NK-92 (cell line): ENCODE measurements at regions not wholly inside any gene's neighbourhood (a gene's known extent, or its start where the extent isn't known, plus 50 kb on each side); places are given as distances from the start of the nearest gene placed in this dataset.

Experiments
- DNase-seq: peaks from one replicate; lab custom pipeline; 2025; ENCODE audit not compliant: unreplicated experiment; lab: John Stamatoyannopoulos, UW

- no peak for DNase-seq
Measured at GRCh38 chr2:128734521-128735295, 416.0 kb upstream of the HS6ST1 start.

GRCh38 chr2:128735296-128735960 lies 416.8 kb upstream of the HS6ST1 start:
- DNase-seq = no peak

- no peak for DNase-seq
Measured at GRCh38 chr2:128736046-128736688, 417.5 kb upstream of the HS6ST1 start.

GRCh38 chr2:128736689-128737545 lies 418.2 kb upstream of the HS6ST1 start:
- no peak for DNase-seq

- DNase-seq = no peak
Measured at GRCh38 chr2:128737546-128737826, 418.8 kb upstream of the HS6ST1 start.

- no peak for DNase-seq
Measured at GRCh38 chr2:128738446-128739110, 419.9 kb upstream of the HS6ST1 start.

GRCh38 chr2:128742467-128742866 lies 423.8 kb upstream of the HS6ST1 start:
- no peak for DNase-seq

- no peak for DNase-seq
Measured at GRCh38 chr2:128745946-128746345, 427.3 kb upstream of the HS6ST1 start.

GRCh38 chr2:128746356-128746755 lies 427.7 kb upstream of the HS6ST1 start:
- no peak for DNase-seq

GRCh38 chr2:128748336-128748735 lies 429.7 kb upstream of the HS6ST1 start:
- no peak for DNase-seq

GRCh38 chr2:128748835-128749605 lies 430.4 kb upstream of the HS6ST1 start:
- DNase-seq = no peak

GRCh38 chr2:128750328-128751165 lies 431.9 kb upstream of the HS6ST1 start:
- no peak for DNase-seq

- DNase-seq = no peak
Measured at GRCh38 chr2:128751746-128752145, 433.1 kb upstream of the HS6ST1 start.

- no peak for DNase-seq
Measured at GRCh38 chr2:128752691-128753263, 434.1 kb upstream of the HS6ST1 start.

- DNase-seq = no peak
Measured at GRCh38 chr2:128753321-128753720, 434.7 kb upstream of the HS6ST1 start.

GRCh38 chr2:128753800-128754199 lies 435.1 kb upstream of the HS6ST1 start:
- DNase-seq = no peak

- DNase-seq = no peak
Measured at GRCh38 chr2:128754246-128754724, 435.6 kb upstream of the HS6ST1 start.

- DNase-seq = no peak
Measured at GRCh38 chr2:128755695-128756364, 437.2 kb upstream of the HS6ST1 start.
